Umbilical cord (tissue), 1 donor: ENCODE measurements at regions not wholly inside any gene's neighbourhood (a gene's known extent, or its start where the extent isn't known, plus 50 kb on each side); places are given as distances from the start of the nearest gene placed in this dataset.
A peak's percentile ranks its signal among the peaks of the same experiment; 100 is the strongest.

ENCODE experiments used
- DNase-seq: peaks from one replicate; pipeline ENCODE4 v3.0.0-alpha.2; 2015; ENCODE audit warnings: low spot score

DNA sequence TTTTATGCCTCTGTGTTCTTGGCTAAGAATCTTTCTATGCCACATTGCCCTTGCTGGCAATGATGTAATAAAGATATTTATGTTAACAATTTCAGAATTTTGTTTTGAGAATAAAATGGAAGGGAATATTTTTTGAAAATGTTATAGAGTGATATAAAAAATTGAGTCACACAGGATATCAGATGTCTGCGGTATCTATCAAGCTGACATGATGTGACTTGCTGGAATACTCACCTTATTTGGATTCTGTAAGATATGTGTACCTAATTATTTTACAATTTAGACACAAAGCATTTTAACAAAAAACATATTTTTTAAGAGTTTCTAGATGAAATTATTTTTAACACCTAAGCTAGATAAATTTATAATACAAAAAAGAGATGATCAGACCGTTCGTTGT lies 660.0 kb upstream of the B3GALT2 start:
- DNase-seq = no peak

DNA sequence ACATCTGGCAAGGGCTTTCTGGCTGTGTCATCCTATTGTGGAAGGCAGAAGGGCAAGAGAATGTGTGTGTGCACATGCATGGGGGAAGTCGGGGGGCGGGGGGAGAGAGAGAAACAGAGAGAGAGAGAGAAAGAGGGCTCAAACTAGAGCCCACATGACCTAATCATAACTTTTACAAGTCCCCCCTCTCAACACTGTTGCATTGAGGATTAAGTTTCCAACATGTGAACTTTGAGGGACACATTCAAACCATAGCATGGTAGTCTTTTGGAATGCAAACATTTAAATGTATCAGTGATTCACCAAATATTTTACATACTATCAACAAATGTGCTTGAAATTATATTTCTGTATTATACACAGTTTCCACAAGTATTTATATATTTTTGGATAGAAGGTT lies 655.4 kb upstream of the B3GALT2 start:
- DNase-seq = no peak

DNA sequence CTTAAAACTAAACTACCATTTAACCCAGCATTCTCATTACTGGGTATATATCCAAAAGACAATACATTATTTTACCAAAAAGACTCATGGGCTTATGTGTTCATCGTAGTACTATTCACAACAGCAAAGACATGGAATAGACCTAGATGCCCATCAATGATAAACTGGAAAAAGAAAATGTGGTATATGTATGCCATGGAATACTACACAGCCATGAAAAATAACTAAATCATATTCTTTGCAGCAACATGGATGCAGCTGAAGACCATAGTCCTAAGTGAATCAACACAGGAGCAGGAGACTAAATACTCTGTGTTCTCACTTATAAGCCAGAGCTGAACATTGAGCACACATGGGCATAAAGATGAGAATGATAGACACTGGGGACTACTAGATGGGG lies 645.1 kb upstream of the B3GALT2 start:
- no peak for DNase-seq

DNA sequence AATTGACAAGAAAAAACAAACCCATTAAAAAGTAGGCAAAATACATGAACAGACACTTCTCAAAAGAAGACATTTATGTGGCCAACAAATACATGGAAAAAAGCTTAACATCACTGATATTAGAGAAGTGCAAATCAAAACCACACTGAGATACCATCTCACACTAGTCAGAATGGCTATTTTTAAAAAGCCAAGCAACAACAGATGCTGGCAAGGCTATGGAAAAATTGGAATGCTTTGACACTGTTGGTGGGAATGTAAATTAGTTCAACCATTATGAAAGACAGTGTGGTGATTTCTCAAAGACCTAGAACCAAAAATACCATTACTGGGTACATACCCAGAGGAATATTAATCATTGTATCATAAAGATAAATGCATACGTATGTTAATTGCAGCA lies 641.1 kb upstream of the B3GALT2 start:
- DNase-seq = no peak

DNA sequence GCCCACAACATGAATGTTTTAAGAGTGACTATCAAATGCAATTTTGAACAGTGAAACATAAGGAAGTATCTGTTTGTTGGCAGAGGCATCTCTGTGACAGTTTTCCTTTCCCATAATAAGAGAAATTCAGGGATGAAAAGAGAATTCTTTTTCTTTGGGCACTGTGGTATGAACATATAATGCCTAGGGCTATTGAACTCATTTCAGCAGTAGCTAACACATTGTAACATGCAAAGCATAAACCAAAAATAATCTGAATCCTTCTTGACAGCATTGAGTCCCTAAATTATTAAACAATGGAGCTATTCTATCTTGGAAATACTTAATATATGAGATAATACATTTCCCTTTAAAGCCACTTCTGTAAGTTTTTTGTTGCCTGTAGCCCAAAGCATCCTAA lies 633.0 kb upstream of the B3GALT2 start:
- DNase-seq = no peak

DNA sequence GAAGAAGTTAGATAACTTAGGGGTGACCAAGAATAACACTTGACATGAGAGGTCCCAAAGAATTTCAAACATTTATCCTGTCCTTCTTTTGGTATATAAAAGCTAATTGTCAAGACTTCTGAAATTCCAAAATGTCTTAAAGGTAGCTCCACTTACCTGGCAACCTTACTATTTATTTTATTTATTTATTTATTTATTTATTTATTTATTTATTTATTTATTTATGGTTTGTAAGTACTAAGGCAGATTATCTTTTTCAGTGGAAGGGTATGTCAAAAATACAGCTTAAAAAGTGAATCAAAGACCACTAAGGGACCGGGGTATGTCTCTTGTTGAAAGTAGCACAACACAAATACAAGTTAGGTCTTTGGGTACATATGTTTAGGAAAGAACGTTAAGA lies 620.8 kb upstream of the B3GALT2 start:
- no peak for DNase-seq

DNA sequence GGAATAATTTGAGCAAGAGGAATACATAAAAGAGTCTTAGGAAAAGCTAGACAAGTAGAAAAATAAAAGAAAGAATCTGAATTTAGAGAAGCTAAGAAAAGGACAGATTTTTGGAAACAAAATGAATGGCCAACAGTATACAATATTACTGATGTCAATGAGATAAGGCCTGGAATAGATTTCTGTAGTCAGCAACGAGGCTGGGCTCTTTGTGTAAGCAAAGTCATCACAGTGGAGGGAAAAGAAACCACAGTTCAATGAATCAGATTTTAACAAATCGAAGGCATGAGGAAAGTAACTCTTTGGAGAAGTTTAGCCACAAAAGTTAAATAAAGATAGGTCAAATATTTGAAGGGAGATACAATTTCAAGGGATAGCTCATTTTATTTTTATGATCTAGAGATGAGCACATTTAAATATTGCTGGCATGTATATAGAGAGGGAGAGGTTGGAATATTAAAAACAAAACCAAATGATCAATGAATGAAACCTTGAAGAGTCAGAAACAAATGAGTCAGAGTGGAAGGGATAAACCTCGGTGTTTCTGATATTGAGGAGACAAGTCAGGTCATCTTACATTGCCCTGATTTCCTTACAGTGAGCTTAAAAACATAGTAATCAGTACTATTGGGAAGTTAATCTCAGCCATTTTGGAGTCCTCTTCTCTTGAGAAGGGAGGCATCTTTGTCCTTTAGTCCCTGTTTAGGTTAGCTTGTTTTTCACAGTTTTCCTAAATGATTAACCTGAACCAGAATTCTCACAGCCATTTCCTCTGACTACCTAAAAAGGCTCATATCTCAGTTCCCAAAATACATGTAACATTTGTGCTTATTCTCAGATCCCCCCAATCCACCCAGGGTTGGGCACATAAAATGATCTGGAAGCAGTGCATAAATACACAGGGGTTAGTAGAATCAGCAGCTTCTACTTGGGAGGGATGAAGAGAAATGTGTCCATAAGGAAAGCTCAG lies 620.0 kb upstream of the B3GALT2 start:
- no peak for DNase-seq

DNA sequence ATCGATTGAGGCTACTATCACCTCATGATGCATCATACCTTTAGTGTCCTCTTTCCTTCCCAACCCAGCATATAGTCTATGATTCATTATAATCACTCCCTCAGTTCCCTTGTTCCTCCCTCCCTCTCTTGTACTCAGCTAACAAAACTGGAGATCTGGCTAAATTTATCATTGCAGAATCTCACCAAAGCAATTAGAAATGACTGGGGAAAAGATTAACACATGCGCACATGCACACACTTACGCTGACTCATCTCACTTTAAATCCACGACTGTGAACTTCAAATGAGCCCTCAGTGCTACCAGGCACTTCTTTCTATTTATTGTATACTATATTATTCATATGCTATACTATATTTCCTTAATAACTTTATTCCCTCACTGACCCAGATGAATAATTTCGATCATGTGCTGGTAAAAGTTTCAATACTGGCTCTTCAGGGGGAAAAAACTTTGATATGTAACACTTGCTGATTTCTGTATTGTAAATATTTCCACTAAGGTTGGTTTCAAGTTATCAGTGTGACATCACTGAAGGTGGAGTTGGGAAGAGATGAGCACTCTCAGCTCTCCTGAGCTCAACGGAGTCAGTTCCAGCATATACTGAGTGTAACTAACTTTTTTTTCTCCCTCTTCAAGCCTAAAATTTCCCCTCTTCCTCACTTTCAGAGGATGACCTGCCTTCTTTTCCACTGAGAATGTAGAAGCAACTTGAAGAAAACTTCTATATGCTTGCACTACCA lies 613.7 kb upstream of the B3GALT2 start:
- no peak for DNase-seq

DNA sequence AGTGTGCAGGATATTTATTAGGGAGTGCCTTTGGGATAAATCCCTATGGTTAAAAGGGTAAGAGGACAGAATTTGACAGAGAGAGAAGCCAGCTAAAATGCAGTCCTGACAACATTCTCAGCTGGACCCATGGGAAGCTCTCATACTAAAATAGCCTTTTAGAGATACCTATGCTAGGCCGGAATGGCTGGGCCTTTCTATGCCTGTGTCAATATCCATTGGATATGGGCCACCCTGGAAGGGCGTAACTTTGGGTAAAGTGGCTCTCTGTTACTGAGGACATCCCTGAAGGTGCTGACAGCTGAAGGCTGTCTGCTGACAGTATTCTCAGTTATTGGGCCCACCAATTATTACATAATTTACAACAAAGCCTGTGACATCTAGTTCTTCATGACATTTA lies 613.0 kb upstream of the B3GALT2 start:
- no peak for DNase-seq

DNA sequence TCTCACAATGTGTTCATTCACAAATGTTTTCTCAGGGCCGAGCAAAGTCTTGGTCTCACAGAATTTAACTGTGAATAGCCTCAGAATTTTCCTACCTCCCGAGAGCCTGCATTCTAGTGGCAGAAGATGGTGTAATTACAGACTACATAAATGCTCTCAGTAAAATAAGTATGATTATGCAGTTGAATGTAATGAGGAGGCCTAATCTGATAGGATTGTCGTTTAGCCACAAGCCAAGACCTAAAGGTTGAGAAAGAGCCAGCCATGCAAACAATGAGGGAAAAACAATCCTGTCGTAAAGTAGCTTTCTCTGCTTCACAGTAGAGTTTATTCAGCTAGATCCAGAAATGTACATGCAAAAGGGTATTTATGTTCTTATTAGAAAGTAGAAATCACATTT lies 607.8 kb upstream of the B3GALT2 start:
- no peak for DNase-seq

DNA sequence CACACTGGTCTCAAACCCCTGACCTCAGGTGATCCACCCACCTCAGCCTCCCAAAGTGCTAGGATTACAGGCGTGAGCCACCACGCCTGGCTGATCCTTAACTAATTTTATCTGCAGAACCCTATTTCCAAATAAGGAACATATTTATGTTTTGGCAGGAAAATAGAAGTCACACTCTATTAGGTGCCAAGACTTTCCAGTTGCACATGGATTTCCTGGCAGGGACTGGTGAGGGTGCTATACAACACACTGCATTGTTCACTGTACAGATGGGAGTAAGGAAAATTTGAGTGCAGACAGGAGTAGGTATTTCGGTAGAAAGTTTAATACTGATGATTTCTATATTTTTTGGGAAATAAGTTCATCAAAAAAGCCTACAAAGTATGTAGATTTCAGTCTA lies 605.3 kb upstream of the B3GALT2 start:
- no peak for DNase-seq

DNA sequence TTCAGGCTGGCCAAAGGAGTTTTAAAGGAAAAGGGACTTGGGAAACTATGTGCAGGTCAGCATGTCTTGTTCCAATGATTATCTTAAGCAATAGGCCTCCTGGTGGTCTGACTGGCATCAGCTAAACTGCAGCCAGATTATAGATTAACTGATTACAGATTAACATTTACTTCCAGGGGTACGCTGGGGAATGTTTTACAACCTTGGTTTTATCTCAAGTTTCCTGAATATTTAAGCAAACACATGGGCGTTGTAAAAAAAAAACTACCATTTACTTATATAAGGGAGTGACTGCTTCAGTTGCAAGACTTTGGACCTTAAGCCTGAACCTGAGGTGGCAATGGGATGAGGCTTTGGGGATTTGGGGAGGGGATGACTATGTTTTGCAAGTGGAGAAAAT lies 600.6 kb upstream of the B3GALT2 start:
- no peak for DNase-seq

DNA sequence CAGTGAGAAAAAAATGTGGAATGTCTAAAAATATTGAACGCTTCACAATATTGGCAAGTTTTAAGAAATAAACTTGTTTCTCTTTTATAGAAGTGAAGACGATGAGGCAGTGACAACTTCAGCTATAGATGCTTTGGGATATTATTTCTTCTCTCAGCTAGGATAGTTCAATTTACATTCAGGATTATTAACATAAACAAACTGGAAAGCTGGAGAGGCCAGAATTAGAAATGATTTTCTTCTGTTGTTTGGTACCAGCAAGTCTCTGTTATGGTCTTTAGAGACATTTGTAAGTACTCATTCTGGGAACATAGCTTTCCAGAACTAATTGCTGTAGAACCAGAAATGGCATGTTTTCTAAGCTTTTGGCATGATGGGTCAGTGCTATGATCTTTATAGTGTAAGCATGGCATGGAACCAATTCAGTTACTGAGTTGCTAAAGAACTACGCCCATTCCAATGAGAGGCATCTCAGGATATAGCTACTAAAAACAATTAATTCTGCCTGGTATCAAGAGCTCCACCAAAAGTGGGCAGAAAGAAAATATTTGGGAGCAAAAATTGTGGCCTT lies 599.5 kb upstream of the B3GALT2 start:
- no peak for DNase-seq

DNA sequence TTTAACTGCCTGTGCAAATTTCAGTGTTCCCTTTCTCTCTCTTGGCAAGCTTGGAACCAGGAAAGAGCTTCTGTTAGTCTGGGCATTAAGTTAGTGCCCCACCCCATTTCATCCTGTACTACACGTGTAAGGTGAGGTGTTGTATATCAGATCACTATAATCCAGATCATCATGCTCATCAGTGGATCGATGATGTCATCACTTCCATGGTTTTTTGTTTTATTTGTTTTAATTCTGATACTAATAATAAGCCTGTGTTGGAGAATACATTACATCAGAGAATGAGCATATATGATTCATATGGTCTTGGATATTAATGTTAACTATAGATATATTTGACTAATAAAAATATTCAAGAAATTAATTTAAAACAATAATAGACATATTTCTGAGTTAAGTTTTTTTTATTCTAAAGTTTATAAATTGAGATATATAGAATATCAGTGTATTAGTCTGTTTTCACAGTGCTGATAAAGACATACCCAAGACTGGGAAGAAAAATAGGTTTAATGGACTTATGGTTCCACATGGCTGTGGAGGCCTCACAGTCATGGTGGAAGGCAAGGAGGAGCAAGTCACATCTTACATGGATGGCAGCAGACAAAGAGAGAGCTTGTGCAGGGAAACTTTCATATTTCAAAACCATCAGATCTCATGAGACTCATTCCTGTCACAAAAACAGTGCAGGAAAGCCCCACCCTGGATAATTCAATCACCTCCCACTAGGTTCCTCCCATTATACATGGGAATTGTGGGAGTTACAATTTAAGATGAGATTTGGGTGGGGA lies 588.3 kb upstream of the B3GALT2 start:
- no peak for DNase-seq

DNA sequence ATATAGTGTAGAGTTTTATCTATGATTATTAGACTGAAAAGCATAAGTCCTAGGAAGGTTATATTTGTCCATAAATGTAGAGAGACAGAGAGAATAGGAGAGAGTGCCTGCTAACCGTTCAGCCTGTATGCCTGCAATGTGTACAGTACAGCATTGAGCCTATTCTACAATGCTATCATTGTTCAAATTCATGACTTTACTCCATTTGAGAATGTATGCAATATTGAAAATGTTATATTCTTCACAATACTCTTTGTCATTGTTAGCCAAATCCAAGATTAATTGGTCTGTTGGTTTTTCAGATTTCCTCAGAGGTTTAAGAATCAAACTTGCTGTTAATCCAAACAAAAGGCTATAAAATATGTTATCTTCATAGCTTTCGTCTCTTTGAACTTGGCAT lies 585.2 kb upstream of the B3GALT2 start:
- no peak for DNase-seq

DNA sequence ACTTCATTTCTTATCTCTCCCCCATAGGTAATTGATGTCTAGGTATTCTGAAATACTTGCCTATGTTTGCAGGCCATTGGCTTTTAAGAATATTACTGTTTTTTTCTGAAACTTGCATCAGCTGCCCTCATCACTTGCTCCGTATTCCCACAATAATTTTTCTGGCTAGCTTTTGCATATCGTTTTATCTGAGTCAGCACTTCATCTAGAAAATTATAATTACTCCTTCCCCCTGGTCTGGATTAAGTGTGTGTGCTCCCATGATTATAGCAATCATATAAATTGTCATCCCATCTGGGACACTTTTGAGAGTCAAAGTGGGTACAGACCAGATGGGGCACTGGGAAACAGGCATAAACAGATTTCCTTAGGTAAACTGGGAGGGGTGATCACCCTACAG lies 583.2 kb upstream of the B3GALT2 start:
- no peak for DNase-seq

DNA sequence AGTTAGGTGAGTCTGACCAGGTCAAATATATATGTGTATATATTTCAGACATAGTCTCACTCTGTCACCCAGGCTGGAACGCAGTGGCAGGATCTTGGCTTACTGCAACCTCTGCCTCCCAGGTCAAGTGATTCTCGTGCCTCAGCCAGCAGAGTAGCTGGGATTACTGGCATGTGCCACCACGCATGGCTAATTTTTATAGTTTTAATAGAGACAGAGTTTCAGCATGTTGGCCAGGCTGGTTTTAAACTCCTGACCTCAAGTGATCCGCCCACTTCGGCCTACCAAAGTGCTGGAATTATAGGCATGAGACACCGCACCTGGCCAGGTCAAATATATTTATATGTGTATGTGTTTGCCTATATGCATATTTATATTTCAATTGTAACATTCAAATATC lies 581.5 kb upstream of the B3GALT2 start:
- no peak for DNase-seq

DNA sequence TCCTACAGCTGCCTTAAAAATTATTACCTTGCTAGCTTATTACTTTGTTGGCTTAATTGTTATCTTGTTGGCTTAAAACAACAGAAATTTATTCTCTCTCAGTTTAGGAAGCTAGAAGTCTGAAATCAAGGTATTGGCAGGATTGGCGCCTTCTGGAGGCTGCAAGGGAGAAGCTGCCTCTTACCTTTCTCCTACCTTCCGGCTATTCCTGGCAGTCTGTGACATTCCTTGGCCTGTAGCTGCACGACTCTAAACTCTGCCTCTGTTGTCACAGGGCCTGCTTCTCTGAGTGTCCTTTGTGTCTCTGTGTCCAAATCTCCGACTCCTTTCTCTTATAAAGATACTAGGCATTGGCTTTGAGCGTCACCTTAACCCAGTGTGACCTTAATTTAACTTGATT lies 579.9 kb upstream of the B3GALT2 start:
- DNase-seq = no peak

DNA sequence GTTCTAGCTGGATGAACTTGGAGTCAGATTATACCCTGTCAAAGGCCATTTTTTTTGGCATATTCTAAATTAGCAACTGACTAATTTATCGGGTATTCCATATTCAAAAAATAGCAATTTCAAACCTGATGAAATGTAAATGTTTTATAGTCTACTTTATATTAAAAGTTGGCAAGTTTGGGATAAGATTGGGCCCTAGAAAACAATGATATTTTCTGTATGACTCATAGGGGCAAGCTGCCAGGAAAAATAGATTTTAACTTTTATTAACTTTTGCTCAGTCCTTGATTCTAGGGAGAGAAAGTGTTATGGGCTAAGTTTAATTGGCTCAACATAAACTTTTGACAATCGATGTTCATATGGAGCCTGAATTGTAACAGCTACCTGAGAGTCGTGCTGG lies 576.9 kb upstream of the B3GALT2 start:
- DNase-seq = no peak

DNA sequence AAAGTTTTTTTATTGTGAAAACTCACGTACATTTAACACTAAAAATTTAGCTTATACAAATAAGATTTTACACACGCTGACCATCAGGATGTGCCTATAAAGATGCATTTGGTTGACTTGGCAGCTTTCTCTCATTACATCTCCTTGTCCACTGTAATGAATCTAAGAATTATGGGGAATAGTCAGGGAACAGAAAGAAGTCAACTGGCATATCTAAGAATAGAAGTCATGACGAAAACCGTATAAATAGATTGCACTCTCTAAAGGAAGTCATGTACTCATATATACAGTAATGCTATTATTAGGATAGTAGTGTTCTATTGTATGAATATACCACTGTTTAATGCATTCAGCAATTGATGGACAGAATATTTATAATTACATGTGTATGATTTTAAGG lies 575.8 kb upstream of the B3GALT2 start:
- DNase-seq = peak; percentile 21

DNA sequence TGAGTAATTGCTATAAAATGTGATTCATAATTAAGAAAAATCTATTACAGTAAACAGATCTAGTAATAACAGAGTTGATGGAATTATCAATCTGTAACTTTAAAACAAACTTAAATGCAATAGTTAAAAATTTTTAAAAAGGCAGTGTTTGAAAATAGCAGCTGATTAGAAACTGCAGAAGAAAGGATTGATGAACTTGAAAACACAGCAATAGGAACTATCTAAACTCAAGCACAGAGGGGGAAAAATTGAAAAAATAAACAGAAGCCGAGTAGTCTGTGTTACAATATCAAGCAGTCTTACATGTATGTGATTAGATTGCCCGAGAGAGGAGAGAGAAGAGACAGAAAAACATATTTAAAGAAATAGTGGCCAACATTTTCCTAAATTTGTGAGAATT lies 569.0 kb upstream of the B3GALT2 start:
- DNase-seq = no peak
